Endodermal cell (in vitro differentiated cells): ENCODE measurements at regions not wholly inside any gene's neighbourhood (a gene's known extent, or its start where the extent isn't known, plus 50 kb on each side); places are given as distances from the start of the nearest gene placed in this dataset.

Source experiments
- DNase-seq: peaks from one replicate; pipeline ENCODE4 v3.0.0-alpha.2; 2017
- H3K27ac ChIP-seq: 2 replicates; pipeline ENCODE4 v1.5.1; 2013; ENCODE audit warnings: mild to moderate bottlenecking, low read depth, low read length, moderate library complexity
- H3K27me3 ChIP-seq: 2 replicates; pipeline ENCODE4 v1.6.1; 2013; ENCODE audit warnings: mild to moderate bottlenecking, low read length, moderate library complexity; ENCODE audit not compliant: insufficient read depth, control insufficient read depth, poor library complexity, severe bottlenecking
- H3K36me3 ChIP-seq: 2 replicates; pipeline ENCODE4 v1.7.0; 2013; ENCODE audit warnings: mild to moderate bottlenecking, low read length, moderate library complexity; ENCODE audit not compliant: control insufficient read depth, insufficient read depth
- H3K4me1 ChIP-seq: one replicate; pipeline ENCODE4 v1.7.0; 2013; ENCODE audit warnings: low read length; ENCODE audit not compliant: control insufficient read depth, insufficient read depth
- H3K4me3 ChIP-seq: 2 replicates; pipeline ENCODE4 v1.5.1; 2013; ENCODE audit warnings: mild to moderate bottlenecking, low read length, moderate library complexity
- H3K9ac ChIP-seq: 2 replicates; pipeline ENCODE4 v1.6.1; 2013; ENCODE audit warnings: mild to moderate bottlenecking, low read length, moderate library complexity; ENCODE audit not compliant: poor library complexity, severe bottlenecking; ENCODE audit errors: extremely low read depth
- H3K9me3 ChIP-seq: 2 replicates; pipeline ENCODE4 v1.6.1; 2013; ENCODE audit warnings: mild to moderate bottlenecking, low read length, moderate library complexity; ENCODE audit not compliant: control insufficient read depth
- H3K27ac Mint-ChIP-seq: 2 replicates; pipeline ENCODE4 v1.8.0; 2020; ENCODE audit warnings: mixed read lengths
- H3K27me3 Mint-ChIP-seq: 2 replicates; pipeline ENCODE4 v1.8.0; 2021; ENCODE audit warnings: mild to moderate bottlenecking, mixed read lengths; ENCODE audit not compliant: insufficient read depth
- H3K36me3 Mint-ChIP-seq: 2 replicates; pipeline ENCODE4 v1.8.0; 2020; ENCODE audit warnings: low read depth, mixed read lengths
- H3K4me1 Mint-ChIP-seq: 2 replicates; pipeline ENCODE4 v1.8.0; 2020; ENCODE audit warnings: mixed read lengths
- H3K4me3 Mint-ChIP-seq: 2 replicates; pipeline ENCODE4 v1.8.0; 2020; ENCODE audit warnings: mild to moderate bottlenecking, moderate library complexity, mixed read lengths
- H3K9me3 Mint-ChIP-seq: 2 replicates; pipeline ENCODE4 v1.8.0; 2020; ENCODE audit warnings: mild to moderate bottlenecking, mixed read lengths
- WGBS, 2 experiments: methylation state at CpG; one replicate each; pipeline versions ENCODE4 v1.1.5 to v1.1.7; 2013; ENCODE audit warnings: missing lambda C conversion rate in 2 of 2, mixed read lengths in 1 of 2; ENCODE audit not compliant: insufficient coverage in 1 of 2, insufficient read length in 1 of 2; 5-methylcytosine and 5-hydroxymethylcytosine counted together
- TF ChIP-seq, protein P1 (sequence below): fragments of 200-600 bp; sonication (generic); conservative IDR thresholded peaks from 2 replicates; pipeline ENCODE4 v1.5.0; 2021; ENCODE audit warnings: antibody characterized with exemption, mild to moderate bottlenecking

DNA sequence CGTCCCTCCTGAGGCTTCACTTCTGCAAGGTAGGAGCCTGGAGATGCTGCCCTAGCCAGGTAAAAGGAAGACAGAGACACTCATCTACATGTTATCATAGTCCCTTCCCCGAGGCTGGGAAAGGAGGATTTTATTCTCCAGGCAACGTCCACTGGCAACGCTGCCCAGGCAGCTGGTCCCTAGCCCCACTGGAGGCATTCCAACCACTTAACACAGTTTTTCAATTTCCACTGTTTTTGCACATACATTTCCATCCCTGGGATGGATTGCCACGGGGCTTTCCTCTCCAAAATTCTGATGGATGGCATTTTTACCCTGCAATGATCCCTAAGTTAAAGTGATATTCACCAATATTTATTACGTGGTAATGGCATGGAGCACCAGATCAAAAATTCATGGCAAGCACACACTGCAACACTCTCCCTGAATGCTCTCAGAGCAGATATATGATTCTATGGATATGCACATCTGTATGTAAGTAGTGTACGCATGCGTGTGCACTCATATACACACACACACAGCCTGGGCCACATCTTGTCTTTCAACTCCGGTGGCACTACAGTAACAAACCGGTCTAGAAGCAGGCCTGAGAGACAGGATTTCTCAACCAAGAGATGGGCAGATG is 322.3 kb upstream of the TSHZ3 start:
- TF ChIP-seq, protein P1, sequence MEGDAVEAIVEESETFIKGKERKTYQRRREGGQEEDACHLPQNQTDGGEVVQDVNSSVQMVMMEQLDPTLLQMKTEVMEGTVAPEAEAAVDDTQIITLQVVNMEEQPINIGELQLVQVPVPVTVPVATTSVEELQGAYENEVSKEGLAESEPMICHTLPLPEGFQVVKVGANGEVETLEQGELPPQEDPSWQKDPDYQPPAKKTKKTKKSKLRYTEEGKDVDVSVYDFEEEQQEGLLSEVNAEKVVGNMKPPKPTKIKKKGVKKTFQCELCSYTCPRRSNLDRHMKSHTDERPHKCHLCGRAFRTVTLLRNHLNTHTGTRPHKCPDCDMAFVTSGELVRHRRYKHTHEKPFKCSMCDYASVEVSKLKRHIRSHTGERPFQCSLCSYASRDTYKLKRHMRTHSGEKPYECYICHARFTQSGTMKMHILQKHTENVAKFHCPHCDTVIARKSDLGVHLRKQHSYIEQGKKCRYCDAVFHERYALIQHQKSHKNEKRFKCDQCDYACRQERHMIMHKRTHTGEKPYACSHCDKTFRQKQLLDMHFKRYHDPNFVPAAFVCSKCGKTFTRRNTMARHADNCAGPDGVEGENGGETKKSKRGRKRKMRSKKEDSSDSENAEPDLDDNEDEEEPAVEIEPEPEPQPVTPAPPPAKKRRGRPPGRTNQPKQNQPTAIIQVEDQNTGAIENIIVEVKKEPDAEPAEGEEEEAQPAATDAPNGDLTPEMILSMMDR = no peak
- no peak overlapping the region for H3K4me3 Mint-ChIP-seq
- H3K4me3 ChIP-seq = no peak overlapping the region
- H3K27ac ChIP-seq = no peak overlapping the region
- H3K27me3 ChIP-seq = no peaks in the 10 kb centered on the region
- H3K9me3 ChIP-seq = no peaks in the 10 kb centered on the region
- WGBS, 2 experiments = 89 to 91% methylated on average over 2 to 10 of the region's 10 CpGs
- no peak overlapping the region for H3K27ac Mint-ChIP-seq
- no peaks in the 10 kb centered on the region for H3K9me3 Mint-ChIP-seq
- no peak overlapping the region for H3K9ac ChIP-seq
- H3K4me1 ChIP-seq = no peaks in the 10 kb centered on the region
- H3K27me3 Mint-ChIP-seq = no peaks in the 10 kb centered on the region
- H3K36me3 ChIP-seq = no peaks in the 10 kb centered on the region
- peaks cover 13% of the 10 kb centered on the region for H3K4me1 Mint-ChIP-seq
- H3K36me3 Mint-ChIP-seq = no peaks in the 10 kb centered on the region
- DNase-seq = no peak

DNA sequence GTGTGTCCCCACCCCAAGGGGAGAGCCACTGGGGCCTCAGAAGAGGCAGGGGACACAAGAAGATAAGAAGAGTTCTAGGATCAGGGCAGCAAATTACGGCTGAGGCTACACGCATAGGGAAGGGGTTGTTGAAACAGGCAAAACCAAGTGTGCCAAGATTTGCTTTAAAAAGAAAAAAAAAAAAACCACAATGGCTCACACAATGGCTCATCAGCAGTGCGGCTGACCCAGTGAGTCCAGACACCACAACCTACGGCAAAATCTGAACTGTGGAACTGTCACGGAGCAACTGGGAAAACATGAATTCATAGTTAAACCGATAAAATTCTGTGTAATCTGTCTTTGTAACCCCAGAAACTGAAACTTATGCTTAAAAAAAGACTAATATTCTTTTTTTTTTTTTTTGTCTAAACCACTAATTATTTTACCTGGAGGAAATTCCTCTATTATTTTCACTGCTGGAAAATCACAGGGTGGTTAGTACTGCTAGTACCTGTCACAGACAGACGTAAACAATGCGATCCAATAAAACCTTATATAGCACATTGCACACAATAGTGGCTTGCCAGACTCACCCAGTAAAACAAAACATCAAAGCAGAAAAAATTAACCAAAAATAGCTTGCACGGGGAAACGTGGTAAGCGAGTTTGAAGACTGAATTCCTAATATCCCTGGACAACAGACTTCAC is 325.4 kb upstream of the TSHZ3 start:
- H3K27me3 ChIP-seq = no peaks in the 10 kb centered on the region
- DNase-seq = no peak
- H3K36me3 ChIP-seq = no peaks in the 10 kb centered on the region
- H3K27ac ChIP-seq = no peak overlapping the region
- Mint-ChIP-seq H3K27me3 (no peaks in the 10 kb centered on the region), H3K9me3 (no peaks in the 10 kb centered on the region), H3K36me3 (no peaks in the 10 kb centered on the region), H3K4me3 (no peak overlapping the region), H3K27ac (no peak overlapping the region), H3K4me1 (peaks cover 13% of the 10 kb centered on the region)
- H3K9me3 ChIP-seq = no peaks in the 10 kb centered on the region
- no peaks in the 10 kb centered on the region for H3K4me1 ChIP-seq
- no peak overlapping the region for H3K9ac ChIP-seq
- TF ChIP-seq, protein P1 = no peak
- no peak overlapping the region for H3K4me3 ChIP-seq
- WGBS, 2 experiments = 90 to 94% methylated on average over 6 to 11 of the region's 11 CpGs

DNA sequence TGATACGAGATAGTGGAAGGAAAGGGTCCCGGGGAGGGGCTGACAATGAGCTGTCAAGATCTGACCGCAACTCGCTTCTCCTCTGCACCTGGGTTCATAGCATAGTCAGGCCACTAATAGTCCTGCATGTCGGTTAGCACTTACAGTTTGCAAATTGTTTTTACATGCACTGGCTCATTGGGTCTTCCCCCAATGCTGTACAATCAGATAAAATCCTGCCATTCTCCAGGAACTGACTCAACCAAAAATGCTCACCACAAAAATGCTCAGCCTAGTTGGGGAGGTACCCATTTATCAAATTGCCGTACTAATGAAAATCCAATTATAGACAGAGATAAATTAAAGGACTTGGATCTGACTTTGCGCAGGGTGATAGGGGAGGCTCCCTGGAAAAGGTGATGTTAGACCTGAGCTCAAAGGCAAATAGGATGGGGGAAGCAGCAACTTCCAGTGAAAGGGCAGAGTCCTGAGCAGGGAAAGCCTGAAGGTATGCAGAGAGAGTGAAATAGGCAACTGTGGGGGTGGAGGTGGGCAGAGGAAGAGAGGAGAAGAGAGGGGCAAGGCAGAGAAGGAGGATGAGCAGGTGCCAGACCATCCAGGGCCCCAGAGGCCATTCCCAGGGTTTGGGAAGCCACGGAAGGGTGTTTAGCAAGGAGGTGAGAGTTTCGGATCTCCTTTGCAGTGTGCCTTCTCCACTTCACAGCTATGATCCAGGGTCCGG is 326.1 kb upstream of the TSHZ3 start:
- H3K4me1 Mint-ChIP-seq = peaks cover 13% of the 10 kb centered on the region
- WGBS, 2 experiments = 83 to 87% methylated on average over 7 to 10 of the region's 10 CpGs
- TF ChIP-seq, protein P1 = no peak
- no peak overlapping the region for H3K27ac ChIP-seq
- H3K4me1 ChIP-seq = no peaks in the 10 kb centered on the region
- no peak overlapping the region for H3K9ac ChIP-seq
- no peak overlapping the region for H3K4me3 Mint-ChIP-seq
- H3K27me3 ChIP-seq = no peaks in the 10 kb centered on the region
- H3K4me3 ChIP-seq = no peak overlapping the region
- no peaks in the 10 kb centered on the region for H3K36me3 Mint-ChIP-seq
- H3K36me3 ChIP-seq = no peaks in the 10 kb centered on the region
- H3K9me3 ChIP-seq = no peaks in the 10 kb centered on the region
- DNase-seq = no peak
- no peaks in the 10 kb centered on the region for H3K9me3 Mint-ChIP-seq
- no peaks in the 10 kb centered on the region for H3K27me3 Mint-ChIP-seq
- no peak overlapping the region for H3K27ac Mint-ChIP-seq
